GM06990 (cell line): ENCODE measurements at regions not wholly inside any gene's neighbourhood (a gene's known extent, or its start where the extent isn't known, plus 50 kb on each side); places are given as distances from the start of the nearest gene placed in this dataset.

ENCODE experiments used
- DNase-seq: peaks from one replicate; pipeline ENCODE4 v3.0.0-alpha.2; 2011; ENCODE audit not compliant: insufficient read length; ENCODE audit errors: extremely low read depth
- H3K27me3 ChIP-seq: replicated peaks from 2 replicates; pipeline ENCODE4 v1.6.0; 2011; ENCODE audit warnings: low read length; ENCODE audit not compliant: control insufficient read depth, insufficient read depth
- H3K36me3 ChIP-seq: 2 replicates; pipeline ENCODE4 v1.5.1; 2011; ENCODE audit warnings: low read length; ENCODE audit not compliant: control insufficient read depth, insufficient read depth
- H3K4me3 ChIP-seq: replicated peaks from 2 replicates; pipeline ENCODE4 v1.5.1; 2011; ENCODE audit warnings: low read depth, mild to moderate bottlenecking, control low read depth, low read length
- TF ChIP-seq, protein P1 (sequence below): IDR thresholded peaks from 2 replicates; pipeline ENCODE4 v1.5.1; 2011; ENCODE audit warnings: low read length, control low read depth, mild to moderate bottlenecking, inconsistent platforms; ENCODE audit not compliant: insufficient read depth, poor library complexity, severe bottlenecking

DNA sequence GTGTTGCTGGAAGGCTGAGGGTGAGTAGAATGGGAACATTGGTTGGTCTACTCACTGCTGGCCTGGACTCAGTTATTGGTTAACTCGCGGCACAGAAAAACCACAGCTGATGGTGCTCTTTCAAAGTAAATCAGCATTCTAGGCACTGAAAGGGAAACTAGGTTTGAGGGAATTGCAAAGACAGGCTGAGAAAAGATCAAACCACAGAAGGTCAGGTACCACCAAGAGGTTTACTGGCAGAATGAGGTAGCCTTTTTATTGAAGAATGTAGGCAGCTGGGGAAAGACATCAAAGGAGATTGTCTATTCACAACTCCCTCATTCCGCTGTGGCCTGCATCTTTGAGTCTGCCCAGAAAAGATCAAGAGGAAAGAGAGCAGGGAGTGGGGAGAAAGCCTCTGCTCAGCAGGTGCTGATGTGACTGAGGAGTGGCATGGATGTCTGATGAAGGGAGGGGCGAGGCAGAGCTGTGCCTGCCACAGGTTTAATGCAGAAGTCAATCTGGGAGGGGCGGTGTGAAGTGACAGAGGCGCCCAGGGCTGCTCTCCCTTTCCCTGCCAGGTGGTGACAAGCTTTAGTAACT, 255.5 kb downstream of the MAN2A1 start:
- TF ChIP-seq, protein P1, sequence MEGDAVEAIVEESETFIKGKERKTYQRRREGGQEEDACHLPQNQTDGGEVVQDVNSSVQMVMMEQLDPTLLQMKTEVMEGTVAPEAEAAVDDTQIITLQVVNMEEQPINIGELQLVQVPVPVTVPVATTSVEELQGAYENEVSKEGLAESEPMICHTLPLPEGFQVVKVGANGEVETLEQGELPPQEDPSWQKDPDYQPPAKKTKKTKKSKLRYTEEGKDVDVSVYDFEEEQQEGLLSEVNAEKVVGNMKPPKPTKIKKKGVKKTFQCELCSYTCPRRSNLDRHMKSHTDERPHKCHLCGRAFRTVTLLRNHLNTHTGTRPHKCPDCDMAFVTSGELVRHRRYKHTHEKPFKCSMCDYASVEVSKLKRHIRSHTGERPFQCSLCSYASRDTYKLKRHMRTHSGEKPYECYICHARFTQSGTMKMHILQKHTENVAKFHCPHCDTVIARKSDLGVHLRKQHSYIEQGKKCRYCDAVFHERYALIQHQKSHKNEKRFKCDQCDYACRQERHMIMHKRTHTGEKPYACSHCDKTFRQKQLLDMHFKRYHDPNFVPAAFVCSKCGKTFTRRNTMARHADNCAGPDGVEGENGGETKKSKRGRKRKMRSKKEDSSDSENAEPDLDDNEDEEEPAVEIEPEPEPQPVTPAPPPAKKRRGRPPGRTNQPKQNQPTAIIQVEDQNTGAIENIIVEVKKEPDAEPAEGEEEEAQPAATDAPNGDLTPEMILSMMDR = no peak
- Histone ChIP-seq H3K36me3 (no peaks in the 10 kb centered on the region), H3K4me3 (no peak overlapping the region), H3K27me3 (no peaks in the 10 kb centered on the region)
- no peak for DNase-seq

DNA sequence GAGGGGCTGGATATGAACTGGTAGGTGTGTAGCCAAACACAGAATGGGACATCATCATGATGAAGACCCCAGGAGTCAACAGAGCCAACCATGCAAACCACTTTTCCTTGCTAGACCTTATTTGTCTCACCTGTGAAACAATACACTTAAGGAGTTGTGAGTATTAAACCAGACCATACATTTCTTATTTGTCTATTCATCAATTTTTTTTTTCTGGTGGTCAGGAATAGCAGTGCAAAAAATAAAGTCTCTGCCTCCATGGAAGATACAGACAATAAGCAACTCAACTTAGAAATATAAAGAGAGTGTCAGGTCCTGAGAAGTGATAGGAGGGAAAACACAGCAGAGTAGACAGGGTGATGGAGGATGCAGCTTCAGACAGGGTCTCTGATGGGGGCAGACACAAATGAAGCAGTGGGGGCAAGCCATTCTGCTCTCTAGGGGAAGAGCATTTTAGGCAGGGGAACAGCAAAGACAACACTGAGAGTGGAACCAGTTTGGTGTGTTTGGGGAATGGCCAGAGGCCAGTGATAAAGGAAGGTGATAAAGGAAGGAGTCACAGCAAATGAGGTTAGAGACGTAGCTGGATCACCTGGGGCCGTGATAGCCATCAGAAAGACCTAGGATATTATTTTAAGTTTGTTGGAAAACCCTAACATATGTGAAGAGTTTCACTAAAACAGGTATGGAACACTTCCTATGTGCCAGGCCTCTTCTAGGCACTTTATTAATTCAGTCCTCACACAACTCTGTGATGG, 256.2 kb downstream of the MAN2A1 start:
- TF ChIP-seq, protein P1 = no peak
- Histone ChIP-seq H3K27me3 (no peaks in the 10 kb centered on the region), H3K4me3 (no peak overlapping the region), H3K36me3 (no peaks in the 10 kb centered on the region)
- no peak for DNase-seq

DNA sequence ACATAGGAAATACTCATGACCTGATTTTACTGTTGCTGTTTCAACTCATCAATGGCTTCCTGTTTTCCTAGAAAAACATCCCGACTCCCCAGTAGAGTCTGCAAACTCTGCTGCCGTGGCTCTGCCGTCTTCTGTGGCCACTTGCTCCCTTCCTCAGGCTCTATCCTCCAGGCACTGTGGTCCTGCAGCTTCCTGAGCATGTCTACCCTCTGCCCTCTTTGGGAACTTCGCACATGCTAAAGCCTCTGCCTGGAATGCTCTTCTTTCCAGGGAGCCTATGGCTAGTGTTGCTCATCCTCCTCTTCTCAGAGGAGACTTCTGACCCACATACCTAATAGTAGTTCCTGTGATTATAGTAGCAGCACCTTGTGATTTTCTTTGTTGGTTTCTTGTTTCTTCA, 256.9 kb downstream of the MAN2A1 start:
- H3K27me3 ChIP-seq = no peaks in the 10 kb centered on the region
- no peak for DNase-seq
- H3K4me3 ChIP-seq = no peak overlapping the region
- TF ChIP-seq, protein P1 = no peak
- no peaks in the 10 kb centered on the region for H3K36me3 ChIP-seq

DNA sequence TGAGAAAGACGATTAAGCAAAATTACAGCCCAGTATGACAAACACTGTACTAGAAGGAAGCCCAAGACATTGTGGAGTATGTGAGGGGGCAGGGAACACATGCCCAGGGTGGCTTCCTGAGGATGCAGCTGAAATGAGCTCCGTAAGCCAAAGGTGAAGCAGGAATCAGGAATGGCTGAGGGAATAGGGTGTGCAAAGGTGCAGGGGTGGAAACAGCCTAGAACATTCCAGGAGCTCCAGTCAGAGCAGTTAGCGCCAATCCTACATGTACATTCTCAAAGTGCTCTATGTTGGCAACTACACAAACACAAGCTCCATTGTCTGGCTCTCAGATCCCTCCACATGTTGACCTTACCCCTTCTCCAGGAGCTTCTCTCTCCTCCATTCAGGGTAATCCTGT, 257.9 kb downstream of the MAN2A1 start:
- Histone ChIP-seq H3K36me3 (no peaks in the 10 kb centered on the region), H3K27me3 (no peaks in the 10 kb centered on the region), H3K4me3 (no peak overlapping the region)
- TF ChIP-seq, protein P1 = no peak
- DNase-seq = no peak

DNA sequence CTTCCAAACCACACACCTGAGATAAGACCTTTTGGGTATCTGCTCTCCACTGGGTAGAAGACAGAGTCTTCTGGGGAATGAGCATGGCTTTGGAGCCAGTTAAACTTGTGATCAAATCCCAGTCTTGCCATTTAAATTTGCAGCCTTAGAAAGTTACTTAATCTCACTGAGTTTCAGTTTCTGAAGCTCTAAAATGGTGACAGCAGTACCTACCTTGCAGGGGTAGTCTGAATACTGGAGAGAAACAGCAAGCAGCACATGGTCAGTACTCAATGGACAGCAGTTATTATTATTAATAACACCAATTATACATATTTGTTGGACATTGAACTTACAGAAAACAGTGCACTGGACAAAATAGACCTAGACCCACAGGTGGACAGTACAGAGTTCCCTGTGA, 260.9 kb downstream of the MAN2A1 start:
- DNase-seq = no peak
- Histone ChIP-seq H3K27me3 (no peaks in the 10 kb centered on the region), H3K4me3 (no peak overlapping the region), H3K36me3 (no peaks in the 10 kb centered on the region)
- TF ChIP-seq, protein P1 = no peak
